Aorta (tissue), 5 donors: ENCODE measurements at regions not wholly inside any gene's neighbourhood (a gene's known extent, or its start where the extent isn't known, plus 50 kb on each side); places are given as distances from the start of the nearest gene placed in this dataset.
"Not testable (repeated sequence)": the region's sequence is repeated elsewhere in the genome, so short reads cannot be mapped to it uniquely, and the experiment has no call there.

Experiments used
- ATAC-seq: fragments of 200-7000 bp; cut with Tn5 transposase; one replicate; pipeline ENCODE4 v1.9.1; 2022; ENCODE audit warnings: moderate library complexity; ENCODE audit not compliant: low FRiP score
- DNase-seq, 2 donors: peaks; one replicate each; pipeline ENCODE4 v3.0.0-alpha.2; 2020
- H3K27ac ChIP-seq, 2 donors: one replicate each; pipeline ENCODE4 v1.5.1; 2013; ENCODE audit warnings: low read length in 2 of 2, mild to moderate bottlenecking in 2 of 2, moderate library complexity in 2 of 2, control low read depth in 1 of 2, inconsistent platforms in 1 of 2, low read depth in 1 of 2
- H3K27me3 ChIP-seq, 2 donors: one replicate each; pipeline ENCODE4 v1.6.1; 2013; ENCODE audit warnings: control low read depth in 1 of 2, low read length in 1 of 2, mild to moderate bottlenecking in 1 of 2, moderate library complexity in 1 of 2; ENCODE audit not compliant: insufficient read depth in 2 of 2, control insufficient read depth in 1 of 2
- H3K36me3 ChIP-seq, 2 donors: one replicate each; pipeline ENCODE4 v1.6.1; 2013; ENCODE audit warnings: control low read depth in 1 of 2, low read length in 1 of 2, mild to moderate bottlenecking in 1 of 2; ENCODE audit not compliant: insufficient read depth in 2 of 2, control insufficient read depth in 1 of 2
- H3K4me1 ChIP-seq, 2 donors: one replicate each; pipeline ENCODE4 v1.6.1; 2013; ENCODE audit warnings: low read length in 2 of 2, control low read depth in 1 of 2, mild to moderate bottlenecking in 1 of 2, moderate library complexity in 1 of 2; ENCODE audit not compliant: insufficient read depth in 2 of 2, control insufficient read depth in 1 of 2
- H3K4me3 ChIP-seq, 2 donors: one replicate each; pipeline ENCODE4 v1.5.1; 2013; ENCODE audit warnings: low read length in 2 of 2, control low read depth in 1 of 2, mild to moderate bottlenecking in 1 of 2
- H3K9me3 ChIP-seq: one replicate; pipeline ENCODE4 v1.6.1; 2013; ENCODE audit warnings: mild to moderate bottlenecking, low read length; ENCODE audit not compliant: control insufficient read depth
- WGBS, 2 donors: extraction: QIAGEN DNeasy Blood & Tissue Kit; methylation state at CpG; one replicate each; pipeline ENCODE4 v1.1.7; 2013; 5-methylcytosine and 5-hydroxymethylcytosine counted together
- intact Hi-C, 2 donors: fragments of 100-400 bp; cut with DNase I; formaldehyde crosslinking; loops; one replicate each; pipeline versions ENCODE4 v1.14.2 to v1.15.0; 2022
- donor health status: healthy with polysubstance abuse.
- donor health status: Bipolar disorder and iron deficiency.
- donor health status: DM: no; HTN: no; CAD: no.
- donor health status: DM: no; HTN: no; CAD: no.
- donor health status: DM: yes; HTN: yes; CAD: no.

DNA sequence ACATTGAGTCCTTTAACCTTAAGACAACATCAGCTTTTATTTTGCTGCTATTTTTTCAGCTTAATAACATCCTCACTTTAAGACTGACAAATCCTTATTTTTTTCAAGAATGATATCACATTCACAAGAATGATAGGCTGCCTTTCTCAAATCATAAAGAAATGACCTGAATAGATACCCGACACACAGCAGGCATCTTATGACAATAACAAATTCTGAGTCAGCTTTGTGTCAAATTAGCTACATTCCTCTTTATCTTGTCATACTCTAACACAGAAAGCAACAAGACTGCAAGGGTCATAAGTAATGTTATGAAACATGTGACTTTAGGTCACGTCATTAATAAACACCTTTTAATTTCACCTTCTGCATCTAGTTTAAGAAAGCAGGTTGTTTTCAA, 2387.6 kb downstream of the PCDH7 start:
- 82% methylated on average over 2 of the region's 2 CpGs for WGBS, 2 donors

DNA sequence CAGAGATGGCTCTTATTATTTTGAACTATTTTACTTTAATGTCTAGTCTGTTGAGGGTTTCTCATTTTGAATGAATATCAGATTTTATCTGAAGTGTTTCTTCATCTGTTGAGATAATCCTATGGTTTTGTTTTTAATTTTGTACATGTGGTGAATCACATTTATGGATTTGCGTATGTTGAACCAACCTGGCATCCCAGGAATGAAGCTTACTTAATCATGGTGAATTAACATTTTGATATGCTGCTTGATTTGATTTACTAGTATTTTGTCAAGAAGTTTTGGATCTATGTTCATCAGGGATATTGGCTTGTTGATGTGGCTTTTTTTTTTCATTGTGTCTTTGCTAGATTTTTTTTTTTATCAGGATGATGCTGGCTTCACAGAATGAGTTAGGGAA, 2390.9 kb downstream of the PCDH7 start:
- Histone ChIP-seq H3K27me3 (no peaks in the 10 kb centered on the region), H3K4me3 (no peak overlapping the region), H3K9me3 (no peaks in the 10 kb centered on the region), H3K36me3 (no peaks in the 10 kb centered on the region), H3K4me1 (no peaks in the 10 kb centered on the region), H3K27ac (no peak overlapping the region)
- 52 to 65% methylated on average over 1 of the region's 1 CpG for WGBS, 2 donors
- ATAC-seq (no peak), DNase-seq (no peak)
- intact Hi-C loops, result no loop called here

More for the DNA sequence above, 2387.6 kb downstream of the PCDH7 start:
- no peaks in the 10 kb centered on the region for H3K36me3 ChIP-seq
- no peak overlapping the region for H3K4me3 ChIP-seq
- DNase-seq (no peak), ATAC-seq (no peak)
- intact Hi-C loops, result no loop called here
- no peaks in the 10 kb centered on the region for H3K9me3 ChIP-seq
- no peaks in the 10 kb centered on the region for H3K4me1 ChIP-seq
- H3K27me3 ChIP-seq, result no peaks in the 10 kb centered on the region
- H3K27ac ChIP-seq, result no peak overlapping the region

- no peaks in the 10 kb centered on the region for H3K36me3 ChIP-seq
- H3K27me3 ChIP-seq, result no peaks in the 10 kb centered on the region
- no peaks in the 10 kb centered on the region for H3K9me3 ChIP-seq
- DNase-seq (no peak), ATAC-seq (no peak)
- intact Hi-C loops, result no loop called here
- WGBS, 2 donors, result 73 to 78% methylated on average over 3 of the region's 3 CpGs
- H3K4me1 ChIP-seq, result no peaks in the 10 kb centered on the region
- no peak overlapping the region for H3K4me3 ChIP-seq
- H3K27ac ChIP-seq, result no peak overlapping the region
These were observed 2396.7 kb downstream of the PCDH7 start for GRCh38 chr4:33116871-33117270.

DNA sequence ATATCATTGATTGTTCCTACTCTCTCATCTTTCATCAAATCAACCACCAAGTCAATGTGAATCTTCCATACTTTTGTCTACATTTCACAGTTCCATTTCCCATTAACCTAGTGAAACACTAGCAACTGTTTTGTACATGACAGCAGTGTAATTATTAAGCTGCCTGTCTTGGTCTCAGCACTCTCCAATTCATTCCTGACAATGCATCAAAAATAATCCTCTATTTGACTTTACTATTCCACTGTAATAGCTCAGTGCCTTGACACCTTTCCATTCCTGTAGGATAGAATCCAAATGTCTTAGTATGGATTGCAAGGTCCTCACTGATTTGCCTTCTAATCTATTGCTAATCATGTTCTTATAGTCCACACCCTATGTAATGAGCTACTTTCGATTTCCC, 2405.8 kb downstream of the PCDH7 start:
- Histone ChIP-seq H3K4me3 (no peak overlapping the region), H3K27ac (no peak overlapping the region), H3K27me3 (no peaks in the 10 kb centered on the region), H3K9me3 (no peaks in the 10 kb centered on the region), H3K36me3 (no peaks in the 10 kb centered on the region), H3K4me1 (no peaks in the 10 kb centered on the region)
- intact Hi-C loops, result no loop called here
- WGBS, 2 donors, result 85 to 89% methylated on average over 1 of the region's 1 CpG
- DNase-seq (no peak), ATAC-seq (no peak)

GRCh38 chr4:33130662-33131061, 2410.5 kb downstream of the PCDH7 start:
- not testable (repeated sequence) for ATAC-seq
- 90 to 91% methylated on average over 1 of the region's 1 CpG for WGBS, 2 donors

GRCh38 chr4:33133723-33134122, 2413.6 kb downstream of the PCDH7 start:
- 18 to 22% methylated on average over 2 of the region's 2 CpGs for WGBS, 2 donors
- no peak for ATAC-seq

More at GRCh38 chr4:33130662-33131061, 2410.5 kb downstream of the PCDH7 start:
- H3K4me3 ChIP-seq, intact Hi-C loops, DNase-seq, H3K36me3 ChIP-seq, H3K4me1 ChIP-seq, H3K9me3 ChIP-seq, H3K27ac ChIP-seq, H3K27me3 ChIP-seq: not testable (repeated sequence)

GRCh38 chr4:33134366-33134765, 2414.2 kb downstream of the PCDH7 start:
- WGBS, 2 donors, result 77 to 78% methylated on average over 1 of the region's 1 CpG
- DNase-seq, result no peak

More at GRCh38 chr4:33133723-33134122, 2413.6 kb downstream of the PCDH7 start:
- Histone ChIP-seq H3K4me1 (no peaks in the 10 kb centered on the region), H3K4me3 (no peak overlapping the region), H3K9me3 (no peaks in the 10 kb centered on the region), H3K36me3 (no peaks in the 10 kb centered on the region), H3K27ac (no peak overlapping the region), H3K27me3 (no peaks in the 10 kb centered on the region)
- no peak for DNase-seq
- intact Hi-C loops, result no loop called here

GRCh38 chr4:33149658-33150524, 2429.7 kb downstream of the PCDH7 start:
- no peaks in the 10 kb centered on the region for H3K27me3 ChIP-seq
- ATAC-seq, result no peak
- 48 to 49% methylated on average over 5 of the region's 5 CpGs for WGBS, 2 donors

More at GRCh38 chr4:33134366-33134765, 2414.2 kb downstream of the PCDH7 start:
- ATAC-seq, result no peak
- no peak overlapping the region for H3K27ac ChIP-seq
- H3K4me1 ChIP-seq, result no peaks in the 10 kb centered on the region
- no peaks in the 10 kb centered on the region for H3K27me3 ChIP-seq
- H3K9me3 ChIP-seq, result no peaks in the 10 kb centered on the region
- no peaks in the 10 kb centered on the region for H3K36me3 ChIP-seq
- H3K4me3 ChIP-seq, result no peak overlapping the region
- intact Hi-C loops, result no loop called here

GRCh38 chr4:33150525-33150910, 2430.3 kb downstream of the PCDH7 start:
- intact Hi-C loops, result no loop called here
- Histone ChIP-seq H3K27me3 (no peaks in the 10 kb centered on the region), H3K4me1 (no peaks in the 10 kb centered on the region), H3K36me3 (no peaks in the 10 kb centered on the region), H3K27ac (no peak overlapping the region), H3K9me3 (no peaks in the 10 kb centered on the region), H3K4me3 (no peak overlapping the region)
- no peak for DNase-seq
- WGBS, 2 donors, result 17 to 19% methylated on average over 3 of the region's 3 CpGs
- no peak for ATAC-seq

More at GRCh38 chr4:33149658-33150524, 2429.7 kb downstream of the PCDH7 start:
- H3K9me3 ChIP-seq, result no peaks in the 10 kb centered on the region
- no peaks in the 10 kb centered on the region for H3K36me3 ChIP-seq
- H3K27ac ChIP-seq, result no peak overlapping the region
- no peaks in the 10 kb centered on the region for H3K4me1 ChIP-seq
- DNase-seq, result no peak
- intact Hi-C loops, result no loop called here
- H3K4me3 ChIP-seq, result no peak overlapping the region
